ENCODE measurements at regions not wholly inside any gene's neighbourhood (a gene's known extent, or its start where the extent isn't known, plus 50 kb on each side); places are given as distances from the start of the nearest gene placed in this dataset.

DNA sequence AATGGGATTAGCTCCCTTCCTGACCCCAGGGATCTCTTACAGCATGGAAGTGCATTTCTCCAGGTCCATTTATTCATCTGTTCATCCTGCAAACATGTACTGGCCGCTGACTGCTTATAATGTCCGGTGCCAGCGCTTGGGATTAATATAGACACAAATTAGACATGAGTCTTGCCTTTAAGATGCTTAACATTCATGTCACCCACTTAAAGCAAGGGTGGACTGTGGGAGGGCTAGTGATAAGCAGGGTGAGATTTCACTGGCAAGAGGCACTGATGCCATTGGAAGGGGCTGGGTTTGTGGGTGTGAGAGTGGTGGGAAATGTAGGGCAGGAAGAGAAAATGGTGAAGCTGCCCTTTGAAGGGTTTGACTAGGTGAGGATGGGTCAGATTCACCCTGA is 92.2 kb upstream of the MPHOSPH6 start:
- TF ChIP-seq L3MBTL2 (conservative IDR thresholded peaks at IDR 0.05) (no peak), HDGF (IDR thresholded peaks at IDR 0.05; ENCODE audit: borderline replicate concordance) (no peak), NFRKB (IDR thresholded peaks at IDR 0.05) (no peak)
- CTCF ChIA-PET: interaction anchor here (1.8 kb wide), 1 partner anchor 10 kb away, joined by 10 read pairs; no protein-coding TSS in a partner anchor
- no peak for DNase-seq (ENCODE audit: extremely low spot score)
- POLR2A ChIA-PET: no interaction called here

DNA sequence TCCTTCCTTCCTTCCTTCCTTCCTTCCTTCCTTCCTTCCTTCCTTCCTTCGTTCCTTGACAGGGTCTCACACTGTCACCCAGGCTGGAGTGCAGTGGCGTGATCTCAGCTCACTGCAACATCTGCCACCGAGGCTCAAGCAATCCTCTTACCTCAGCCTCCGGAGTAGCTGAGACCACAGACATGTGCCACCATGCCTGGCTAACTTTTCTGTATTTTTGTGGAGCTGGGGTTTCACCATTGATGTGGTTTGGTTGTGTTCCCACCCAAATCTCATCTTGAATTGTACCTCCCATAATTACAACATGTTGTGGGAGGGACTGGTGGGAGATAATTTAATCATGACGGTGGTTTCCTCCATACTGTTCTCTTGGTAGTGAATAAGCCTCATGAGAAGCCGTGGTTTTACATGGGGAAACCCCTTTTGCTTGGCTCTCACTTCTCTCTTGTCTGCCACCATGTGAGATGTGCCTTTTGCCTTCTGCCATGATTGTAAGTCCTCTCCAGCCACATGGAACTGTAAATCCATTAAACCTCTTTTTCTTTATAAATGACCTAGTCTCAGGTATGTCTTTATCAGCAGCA is 90.3 kb upstream of the MPHOSPH6 start:
- ChIA-PET CTCF (no interaction called here), POLR2A (no interaction called here)
- no peak for TF ChIP-seq ARNT (IDR thresholded peaks at IDR 0.05)
- TF ChIP-seq BHLHE40 (IDR thresholded peaks at IDR 0.05; ENCODE audit: borderline replicate concordance): no peak
- no peak for TF ChIP-seq HDGF (IDR thresholded peaks at IDR 0.05; ENCODE audit: borderline replicate concordance)
- TF ChIP-seq, protein P1, sequence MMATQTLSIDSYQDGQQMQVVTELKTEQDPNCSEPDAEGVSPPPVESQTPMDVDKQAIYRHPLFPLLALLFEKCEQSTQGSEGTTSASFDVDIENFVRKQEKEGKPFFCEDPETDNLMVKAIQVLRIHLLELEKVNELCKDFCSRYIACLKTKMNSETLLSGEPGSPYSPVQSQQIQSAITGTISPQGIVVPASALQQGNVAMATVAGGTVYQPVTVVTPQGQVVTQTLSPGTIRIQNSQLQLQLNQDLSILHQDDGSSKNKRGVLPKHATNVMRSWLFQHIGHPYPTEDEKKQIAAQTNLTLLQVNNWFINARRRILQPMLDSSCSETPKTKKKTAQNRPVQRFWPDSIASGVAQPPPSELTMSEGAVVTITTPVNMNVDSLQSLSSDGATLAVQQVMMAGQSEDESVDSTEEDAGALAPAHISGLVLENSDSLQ (IDR thresholded peaks at IDR 0.05): no peak
- TF ChIP-seq ELF4 (IDR thresholded peaks at IDR 0.05): no peak
- no peak for TF ChIP-seq L3MBTL2 (conservative IDR thresholded peaks at IDR 0.05)
- no peak for TF ChIP-seq FOXA1 (IDR thresholded peaks at IDR 0.05)
- no peak for TF ChIP-seq LEF1 (IDR thresholded peaks at IDR 0.05; ENCODE audit: borderline replicate concordance)
- no peak for TF ChIP-seq SUZ12 (IDR thresholded peaks at IDR 0.05)
- TF ChIP-seq FOXM1 (IDR thresholded peaks at IDR 0.05; ENCODE audit: borderline replicate concordance): no peak
- no peak for TF ChIP-seq CTBP1 (IDR thresholded peaks at IDR 0.05; ENCODE audit: borderline replicate concordance)
- no peak for TF ChIP-seq TARDBP (IDR thresholded peaks at IDR 0.05)
- no peak for TF ChIP-seq SP1 (IDR thresholded peaks at IDR 0.05)
- TF ChIP-seq NFRKB (IDR thresholded peaks at IDR 0.05): no peak
- no peak for TF ChIP-seq FOXK2 (IDR thresholded peaks at IDR 0.05)
- no peak for TF ChIP-seq ZNF384 (IDR thresholded peaks at IDR 0.05)
- no peak for DNase-seq (ENCODE audit: extremely low spot score)

DNA sequence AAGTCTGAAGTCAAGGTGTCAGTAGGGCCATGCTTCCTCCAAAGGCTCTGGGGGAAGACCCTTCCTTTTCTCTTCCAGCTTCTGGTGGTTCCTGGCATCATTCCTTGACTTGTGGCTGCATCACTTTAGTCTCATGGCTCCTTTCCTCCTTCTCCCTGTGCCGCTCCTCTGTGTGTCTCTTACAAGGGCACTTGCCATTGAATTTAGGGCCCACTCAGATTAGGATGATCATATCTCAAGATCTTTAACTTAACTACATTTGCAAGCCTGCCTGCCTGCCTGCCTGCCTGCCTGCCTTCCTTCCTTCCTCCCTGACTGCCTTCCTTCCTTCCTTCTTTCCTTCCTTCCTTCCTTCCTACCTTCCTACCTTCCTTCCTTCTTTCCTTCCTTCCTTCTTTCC is 89.7 kb upstream of the MPHOSPH6 start:
- ChIA-PET POLR2A (no interaction called here), CTCF (no interaction called here)
- no peak for DNase-seq (ENCODE audit: extremely low spot score)
- TF ChIP-seq FOXA1 (IDR thresholded peaks at IDR 0.05) (no peak), SUZ12 (IDR thresholded peaks at IDR 0.05) (no peak)

DNA sequence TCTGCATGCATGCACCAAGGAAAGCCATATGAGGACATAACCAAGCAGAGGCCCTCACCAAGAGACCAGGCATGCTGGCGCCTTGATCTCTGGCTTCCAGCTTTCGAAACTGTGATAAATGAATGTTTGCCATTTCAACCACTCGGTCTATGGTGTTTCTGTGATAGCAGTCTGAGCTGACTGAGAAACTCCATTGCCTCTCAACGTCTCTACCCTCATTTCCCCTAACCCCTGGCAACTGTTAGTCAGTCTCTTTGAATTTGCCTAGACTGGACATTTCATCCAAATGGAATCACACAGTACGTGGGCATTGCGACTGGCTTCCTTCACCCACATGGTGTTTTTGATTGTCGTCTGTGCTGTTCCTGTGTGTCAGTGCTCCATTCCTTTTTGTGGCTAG is 88.0 kb upstream of the MPHOSPH6 start:
- TF ChIP-seq HDGF (IDR thresholded peaks at IDR 0.05; ENCODE audit: borderline replicate concordance) (no peak), SUZ12 (IDR thresholded peaks at IDR 0.05) (no peak), SP1 (IDR thresholded peaks at IDR 0.05) (no peak), FOXK2 (IDR thresholded peaks at IDR 0.05) (no peak), L3MBTL2 (conservative IDR thresholded peaks at IDR 0.05) (no peak), TARDBP (IDR thresholded peaks at IDR 0.05) (no peak)
- ChIA-PET POLR2A (no interaction called here), CTCF (no interaction called here)
- DNase-seq (ENCODE audit: extremely low spot score): no peak

DNA sequence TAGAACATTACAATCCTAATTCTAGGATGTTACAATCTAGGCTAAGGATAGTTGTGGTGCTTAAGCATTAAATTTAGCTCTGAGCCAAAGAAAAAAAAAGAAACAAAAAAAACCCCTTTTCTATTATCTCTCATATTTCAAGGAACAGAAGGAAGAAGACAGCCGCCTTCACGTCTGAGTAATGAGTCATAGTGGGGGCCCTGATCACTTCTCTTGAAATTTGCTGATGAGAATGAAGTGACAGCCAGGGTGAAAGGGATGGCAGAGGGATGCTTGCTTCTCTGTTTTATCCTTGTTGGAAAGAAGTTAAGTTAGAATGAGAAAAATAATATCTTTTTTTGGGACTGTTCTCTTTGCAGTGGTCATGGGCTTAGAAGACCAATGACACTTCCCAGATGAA is 82.6 kb upstream of the MPHOSPH6 start:
- CTCF ChIA-PET: no interaction called here
- DNase-seq (ENCODE audit: extremely low spot score): no peak
- POLR2A ChIA-PET: no interaction called here
- TF ChIP-seq FOXA1 (IDR thresholded peaks at IDR 0.05) (no peak), ELF4 (IDR thresholded peaks at IDR 0.05) (no peak), ZNF384 (IDR thresholded peaks at IDR 0.05) (no peak), LEF1 (IDR thresholded peaks at IDR 0.05; ENCODE audit: borderline replicate concordance) (no peak)

DNA sequence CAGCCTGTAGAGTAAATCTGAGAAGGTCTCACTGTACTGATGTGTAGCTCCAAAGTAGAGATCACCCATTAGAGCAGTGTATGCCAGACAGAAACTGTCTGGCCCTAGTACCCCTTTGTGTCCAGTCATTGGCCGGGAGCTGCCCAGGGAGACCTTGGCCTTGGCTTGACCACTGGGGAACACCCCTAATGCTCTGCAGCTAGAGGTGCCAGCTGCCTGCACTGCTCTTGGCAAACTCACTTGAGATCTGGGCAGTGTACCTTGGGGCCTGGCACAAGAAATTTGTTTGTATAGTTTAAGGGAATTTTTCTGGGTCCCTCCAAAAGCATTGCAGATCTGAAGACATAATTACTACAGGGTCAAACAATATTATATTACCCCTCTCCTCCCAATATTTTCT is 78.7 kb upstream of the MPHOSPH6 start:
- POLR2A ChIA-PET: no interaction called here
- CTCF ChIA-PET: interaction anchor here (0.6 kb wide), 1 partner anchor 330 kb away, joined by 12 read pairs; no protein-coding TSS in a partner anchor
- DNase-seq (ENCODE audit: extremely low spot score): no peak
- no peak for TF ChIP-seq NFRKB (IDR thresholded peaks at IDR 0.05)
- TF ChIP-seq TARDBP (IDR thresholded peaks at IDR 0.05): no peak
- TF ChIP-seq, protein P1 (IDR thresholded peaks at IDR 0.05): no peak
- no peak for TF ChIP-seq ZNF384 (IDR thresholded peaks at IDR 0.05)
- TF ChIP-seq ELF4 (IDR thresholded peaks at IDR 0.05): no peak
- no peak for TF ChIP-seq HDGF (IDR thresholded peaks at IDR 0.05; ENCODE audit: borderline replicate concordance)
- TF ChIP-seq FOXA1 (IDR thresholded peaks at IDR 0.05): no peak
- no peak for TF ChIP-seq FOXM1 (IDR thresholded peaks at IDR 0.05; ENCODE audit: borderline replicate concordance)
- no peak for TF ChIP-seq CTBP1 (IDR thresholded peaks at IDR 0.05; ENCODE audit: borderline replicate concordance)
- no peak for TF ChIP-seq SP1 (IDR thresholded peaks at IDR 0.05)
- no peak for TF ChIP-seq ARNT (IDR thresholded peaks at IDR 0.05)
- TF ChIP-seq L3MBTL2 (conservative IDR thresholded peaks at IDR 0.05): no peak
- no peak for TF ChIP-seq FOXK2 (IDR thresholded peaks at IDR 0.05)
- no peak for TF ChIP-seq LEF1 (IDR thresholded peaks at IDR 0.05; ENCODE audit: borderline replicate concordance)
- no peak for TF ChIP-seq BHLHE40 (IDR thresholded peaks at IDR 0.05; ENCODE audit: borderline replicate concordance)
- no peak for TF ChIP-seq SUZ12 (IDR thresholded peaks at IDR 0.05)

DNA sequence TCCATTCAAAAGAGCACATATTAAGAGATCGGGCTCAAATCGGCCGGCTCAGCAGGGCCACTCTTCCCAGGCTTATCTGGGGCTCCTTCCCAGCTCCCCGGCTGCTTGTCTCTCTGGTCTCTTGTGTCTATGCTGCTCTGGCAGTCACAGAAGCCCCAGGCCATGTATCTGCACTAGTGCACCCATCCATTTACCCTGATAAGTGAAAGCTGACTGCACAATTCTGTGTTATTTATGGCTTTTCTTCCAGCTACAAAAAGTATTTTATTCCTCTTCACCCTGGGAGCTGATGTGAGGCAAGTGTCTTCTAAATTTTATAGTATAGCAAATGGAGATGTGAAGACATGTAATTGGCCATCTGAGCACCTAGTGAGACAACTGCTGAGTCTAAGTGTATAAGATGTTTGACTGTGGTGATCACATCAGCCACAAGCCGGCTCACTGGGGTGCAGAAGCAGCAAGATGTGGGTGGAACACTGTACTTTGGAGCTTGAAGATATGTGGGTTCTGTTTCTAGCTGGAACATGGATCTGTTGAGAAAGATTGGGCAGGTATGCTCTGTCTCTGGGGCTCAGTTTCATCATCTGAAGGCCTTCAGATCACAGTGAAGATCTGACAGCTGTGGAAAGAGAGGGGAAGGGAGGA is 78.1 kb upstream of the MPHOSPH6 start:
- DNase-seq (ENCODE audit: extremely low spot score): no peak
- ChIA-PET POLR2A (no interaction called here), CTCF (interaction anchor here (0.6 kb wide), 1 partner anchor 330 kb away, joined by 12 read pairs; no protein-coding TSS in a partner anchor)
- TF ChIP-seq SP1 (IDR thresholded peaks at IDR 0.05): no peak
- no peak for TF ChIP-seq NFRKB (IDR thresholded peaks at IDR 0.05)

All from HEK293T (cell line).